Suprapubic skin (tissue), 4 donors: ENCODE measurements at regions not wholly inside any gene's neighbourhood (a gene's known extent, or its start where the extent isn't known, plus 50 kb on each side); places are given as distances from the start of the nearest gene placed in this dataset.

ENCODE experiments used
- DNase-seq, 2 donors: peaks; one replicate each; pipeline ENCODE4 v3.0.0-alpha.2; 2019; ENCODE audit warnings: low spot score in 2 of 2
- H3K27ac ChIP-seq: fragments of 200-600 bp; sonication (generic); one replicate; pipeline ENCODE4 v1.5.1; 2019
- H3K27me3 ChIP-seq: fragments of 200-600 bp; sonication (generic); one replicate; pipeline ENCODE4 v1.5.1; 2019
- H3K36me3 ChIP-seq: fragments of 200-600 bp; sonication (generic); one replicate; pipeline ENCODE4 v1.5.1; 2019
- H3K4me1 ChIP-seq: fragments of 200-600 bp; sonication (generic); one replicate; pipeline ENCODE4 v1.5.1; 2019
- H3K4me3 ChIP-seq: fragments of 200-600 bp; sonication (generic); one replicate; pipeline ENCODE4 v1.5.1; 2019; ENCODE audit warnings: mild to moderate bottlenecking
- H3K9me3 ChIP-seq: fragments of 200-600 bp; sonication (generic); one replicate; pipeline ENCODE4 v1.5.1; 2019
- EP300 ChIP-seq: sonication (generic); formaldehyde crosslinking; IDR thresholded peaks from one replicate; pipeline ENCODE4 v1.6.1; 2017; ENCODE audit warnings: antibody characterized with exemption
- POLR2A ChIP-seq, 2 donors: fragments of 450-650 bp; IDR thresholded peaks; one replicate each; pipeline ENCODE4 v1.6.1; 2017; ENCODE audit warnings: antibody characterized with exemption in 2 of 2, mild to moderate bottlenecking in 2 of 2, moderate library complexity in 2 of 2
- POLR2AphosphoS5 ChIP-seq, 3 donors: sonication (generic); formaldehyde crosslinking; IDR thresholded peaks; one replicate each; pipeline ENCODE4 v1.6.1; 2017; ENCODE audit warnings: antibody characterized with exemption in 3 of 3
- WGBS: methylation state at CpG from one replicate; pipeline ENCODE4 v1.1.5; 2018; 5-methylcytosine and 5-hydroxymethylcytosine counted together
- TF ChIP-seq, protein P1 (sequence below), 2 donors: fragments of 200-600 bp in 1 of 2; fragments of 450-650 bp in 1 of 2; sonication (generic) in 1 of 2; IDR thresholded peaks; one replicate each; pipeline ENCODE4 v1.5.1; 2016 to 2019; ENCODE audit warnings: antibody characterized with exemption in 2 of 2, mild to moderate bottlenecking in 1 of 2, moderate library complexity in 1 of 2

GRCh38 chr3:86175593-86176444 lies 815.1 kb downstream of the VGLL3 start:
- H3K27me3 ChIP-seq = no peaks in the 10 kb centered on the region
- no peaks in the 10 kb centered on the region for H3K36me3 ChIP-seq
- no peaks in the 10 kb centered on the region for H3K9me3 ChIP-seq
- no peak overlapping the region for H3K27ac ChIP-seq
- DNase-seq = no peak
- WGBS = 65% methylated on average over 7 of the region's 7 CpGs
- H3K4me3 ChIP-seq = no peak overlapping the region
- no peaks in the 10 kb centered on the region for H3K4me1 ChIP-seq
- TF ChIP-seq, protein P1, sequence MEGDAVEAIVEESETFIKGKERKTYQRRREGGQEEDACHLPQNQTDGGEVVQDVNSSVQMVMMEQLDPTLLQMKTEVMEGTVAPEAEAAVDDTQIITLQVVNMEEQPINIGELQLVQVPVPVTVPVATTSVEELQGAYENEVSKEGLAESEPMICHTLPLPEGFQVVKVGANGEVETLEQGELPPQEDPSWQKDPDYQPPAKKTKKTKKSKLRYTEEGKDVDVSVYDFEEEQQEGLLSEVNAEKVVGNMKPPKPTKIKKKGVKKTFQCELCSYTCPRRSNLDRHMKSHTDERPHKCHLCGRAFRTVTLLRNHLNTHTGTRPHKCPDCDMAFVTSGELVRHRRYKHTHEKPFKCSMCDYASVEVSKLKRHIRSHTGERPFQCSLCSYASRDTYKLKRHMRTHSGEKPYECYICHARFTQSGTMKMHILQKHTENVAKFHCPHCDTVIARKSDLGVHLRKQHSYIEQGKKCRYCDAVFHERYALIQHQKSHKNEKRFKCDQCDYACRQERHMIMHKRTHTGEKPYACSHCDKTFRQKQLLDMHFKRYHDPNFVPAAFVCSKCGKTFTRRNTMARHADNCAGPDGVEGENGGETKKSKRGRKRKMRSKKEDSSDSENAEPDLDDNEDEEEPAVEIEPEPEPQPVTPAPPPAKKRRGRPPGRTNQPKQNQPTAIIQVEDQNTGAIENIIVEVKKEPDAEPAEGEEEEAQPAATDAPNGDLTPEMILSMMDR (IDR thresholded peaks at IDR 0.05) = no peak
- TF ChIP-seq EP300 = no peak
- TF ChIP-seq POLR2A (IDR thresholded peaks at IDR 0.05) = no peak
- TF ChIP-seq POLR2AphosphoS5 (IDR thresholded peaks at IDR 0.05) = no peak

DNA sequence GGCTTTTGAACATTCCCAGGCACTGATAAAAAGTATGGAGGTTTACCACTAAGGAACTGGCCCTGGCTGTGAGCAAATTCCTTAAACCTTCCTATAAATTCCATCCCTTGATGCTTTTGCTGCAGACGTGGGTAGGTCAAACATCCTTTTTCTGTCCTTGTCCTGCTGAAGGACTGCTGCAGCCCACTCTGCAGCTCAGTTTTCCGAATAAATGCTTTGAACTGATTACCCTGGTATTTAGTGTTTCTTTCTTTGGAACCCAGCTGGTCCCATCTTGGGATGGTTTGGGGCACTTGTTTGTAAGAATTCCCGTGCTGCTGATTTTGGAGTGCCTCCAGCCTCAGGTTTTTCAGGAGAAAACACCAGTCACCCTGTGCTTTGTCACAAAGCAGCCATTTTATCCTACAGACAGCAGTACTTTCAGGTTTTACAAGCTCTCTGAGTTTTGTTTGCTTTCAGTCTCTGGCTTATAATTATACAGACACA lies 815.9 kb downstream of the VGLL3 start:
- Histone ChIP-seq H3K36me3 (no peaks in the 10 kb centered on the region), H3K9me3 (no peaks in the 10 kb centered on the region), H3K27ac (no peak overlapping the region), H3K4me1 (no peaks in the 10 kb centered on the region), H3K4me3 (no peak overlapping the region), H3K27me3 (no peaks in the 10 kb centered on the region)
- 39% methylated on average over 3 of the region's 3 CpGs for WGBS
- TF ChIP-seq POLR2AphosphoS5 (IDR thresholded peaks at IDR 0.05) = no peak
- no peak for TF ChIP-seq POLR2A (IDR thresholded peaks at IDR 0.05)
- TF ChIP-seq, protein P1 (IDR thresholded peaks at IDR 0.05) = no peak
- no peak for TF ChIP-seq EP300
- no peak for DNase-seq

GRCh38 chr3:86173401-86173800 lies 817.5 kb downstream of the VGLL3 start:
- Histone ChIP-seq H3K4me1 (no peaks in the 10 kb centered on the region), H3K36me3 (no peaks in the 10 kb centered on the region), H3K27ac (no peak overlapping the region), H3K9me3 (no peaks in the 10 kb centered on the region), H3K4me3 (no peak overlapping the region), H3K27me3 (no peaks in the 10 kb centered on the region)
- no peak for DNase-seq
- TF ChIP-seq EP300 (no peak), POLR2A (IDR thresholded peaks at IDR 0.05) (no peak), POLR2AphosphoS5 (IDR thresholded peaks at IDR 0.05) (no peak)
- TF ChIP-seq, protein P1 (IDR thresholded peaks at IDR 0.05) = no peak
- 69% methylated on average over 3 of the region's 3 CpGs for WGBS

- no peaks in the 10 kb centered on the region for H3K36me3 ChIP-seq
- TF ChIP-seq POLR2A (IDR thresholded peaks at IDR 0.05) = no peak
- no peak for TF ChIP-seq POLR2AphosphoS5 (IDR thresholded peaks at IDR 0.05)
- TF ChIP-seq EP300 = no peak
- TF ChIP-seq, protein P1 (IDR thresholded peaks at IDR 0.05) = no peak
- no peak for DNase-seq
- no peak overlapping the region for H3K27ac ChIP-seq
- no peaks in the 10 kb centered on the region for H3K27me3 ChIP-seq
- no peak overlapping the region for H3K4me3 ChIP-seq
- no peaks in the 10 kb centered on the region for H3K4me1 ChIP-seq
- H3K9me3 ChIP-seq = no peaks in the 10 kb centered on the region
- WGBS = 66% methylated on average over 1 of the region's 1 CpG
Measured at GRCh38 chr3:86168512-86168911, 822.4 kb downstream of the VGLL3 start.

DNA sequence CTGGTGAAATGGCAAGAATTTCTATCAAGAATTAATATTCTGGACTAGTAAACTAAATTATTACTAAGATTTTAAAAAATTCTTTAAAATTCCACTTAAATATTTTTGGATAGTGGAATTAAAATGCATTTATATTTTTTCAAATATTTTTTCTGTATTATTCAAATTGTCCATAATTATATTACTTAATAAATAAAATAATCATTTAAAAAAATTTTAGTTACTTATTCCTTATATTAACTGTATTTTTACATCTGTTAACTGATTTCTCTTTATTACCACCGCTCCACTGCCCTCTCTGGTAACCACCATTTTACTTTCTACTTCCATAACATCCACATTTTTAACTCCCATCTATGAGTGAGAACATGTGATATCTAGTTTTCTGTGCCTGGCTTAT lies 828.4 kb downstream of the VGLL3 start:
- peaks cover 3% of the 10 kb centered on the region for H3K9me3 ChIP-seq
- H3K4me1 ChIP-seq = no peaks in the 10 kb centered on the region
- H3K27ac ChIP-seq = no peak overlapping the region
- H3K4me3 ChIP-seq = no peak overlapping the region
- no peak for DNase-seq
- H3K27me3 ChIP-seq = no peaks in the 10 kb centered on the region
- TF ChIP-seq POLR2AphosphoS5 (IDR thresholded peaks at IDR 0.05) = no peak
- TF ChIP-seq POLR2A (IDR thresholded peaks at IDR 0.05) = no peak
- TF ChIP-seq, protein P1 (IDR thresholded peaks at IDR 0.05) = no peak
- TF ChIP-seq EP300 = no peak
- 94% methylated on average over 1 of the region's 1 CpG for WGBS
- H3K36me3 ChIP-seq = no peaks in the 10 kb centered on the region
